IMR-90 (cell line): ENCODE measurements at regions not wholly inside any gene's neighbourhood (a gene's known extent, or its start where the extent isn't known, plus 50 kb on each side); places are given as distances from the start of the nearest gene placed in this dataset.
"Not testable (repeated sequence)": the region's sequence is repeated elsewhere in the genome, so short reads cannot be mapped to it uniquely, and the experiment has no call there.

Experiments
- ATAC-seq: fragments of 200-7000 bp; cut with Tn5 transposase; 2 replicates; pipeline ENCODE4 v1.9.1; 2020; ENCODE audit warnings: low read depth, mild to moderate bottlenecking, moderate library complexity
- BruUV-seq: library from RNA; stranded (reverse); fragments of 400-500 nt; replicated peaks from 2 replicates; lab custom pipeline; 2021; lab: Mats Ljungman, UMichigan
- CTCF ChIA-PET: fragments of 300-600 bp; formaldehyde crosslinking; extraction: SDS; loops from one replicate; lab custom pipeline; 2021; ENCODE audit warnings: antibody characterized with exemption; lab: Yijun Ruan, JAX
- POLR2A ChIA-PET: fragments of 300-600 bp; sonication (Branson Sonifier 250); formaldehyde crosslinking; loops from one replicate; lab custom pipeline; 2022; ENCODE audit warnings: antibody characterized with exemption; ENCODE audit not compliant: unreplicated experiment; lab: Charles Lee
- DNase-seq: peaks from one replicate; pipeline ENCODE4 v3.0.0; 2013
- H2AFZ ChIP-seq: replicated peaks from 2 replicates; pipeline ENCODE3; 2013; ENCODE audit warnings: low read length, mild to moderate bottlenecking; ENCODE audit not compliant: poor library complexity
- H2AK5ac ChIP-seq: 2 replicates; pipeline ENCODE4 v1.6.1; 2013; ENCODE audit warnings: low read depth, low read length, inconsistent platforms
- H2AK9ac ChIP-seq: replicated peaks from 2 replicates; pipeline ENCODE3; 2013; ENCODE audit warnings: mild to moderate bottlenecking, low read depth, low read length, moderate library complexity; ENCODE audit not compliant: poor library complexity
- H2BK120ac ChIP-seq: 2 replicates; pipeline ENCODE4 v1.6.1; 2013; ENCODE audit warnings: low read depth, low read length, inconsistent platforms
- H2BK15ac ChIP-seq: 3 replicates; pipeline ENCODE4 v1.6.1; 2013; ENCODE audit warnings: low read depth, low read length, inconsistent platforms
- H2BK20ac ChIP-seq: 2 replicates; pipeline ENCODE4 v1.6.1; 2013; ENCODE audit warnings: low read depth, mild to moderate bottlenecking, inconsistent platforms, low read length, moderate library complexity
- H2BK5ac ChIP-seq: 2 replicates; pipeline ENCODE4 v1.6.1; 2013; ENCODE audit warnings: mild to moderate bottlenecking, low read depth, low read length, inconsistent platforms; ENCODE audit not compliant: poor library complexity, severe bottlenecking
- H3K14ac ChIP-seq: replicated peaks from 2 replicates; pipeline ENCODE4 v1.6.1; 2013; ENCODE audit warnings: low read depth, low read length, inconsistent platforms
- H3K18ac ChIP-seq: 2 replicates; pipeline ENCODE4 v1.6.1; 2013; ENCODE audit warnings: low read depth, low read length, control low read depth
- H3K23ac ChIP-seq: 2 replicates; pipeline ENCODE4 v1.6.1; 2013; ENCODE audit warnings: low read depth, low read length, inconsistent platforms
- H3K27ac ChIP-seq: 2 replicates; pipeline ENCODE4 v1.5.1; 2013; ENCODE audit warnings: mild to moderate bottlenecking, control low read depth, low read length; ENCODE audit not compliant: insufficient read depth
- H3K27me3 ChIP-seq: 2 replicates; pipeline ENCODE4 v1.6.1; 2013; ENCODE audit warnings: low read length; ENCODE audit not compliant: control insufficient read depth, insufficient read depth
- H3K36me3 ChIP-seq: 2 replicates; pipeline ENCODE4 v1.6.1; 2013; ENCODE audit warnings: low read length, mixed read lengths; ENCODE audit not compliant: control insufficient read depth, insufficient read depth
- H3K4ac ChIP-seq: 2 replicates; pipeline ENCODE4 v1.6.1; 2013; ENCODE audit warnings: low read depth, low read length, inconsistent platforms
- H3K4me1 ChIP-seq: 2 replicates; pipeline ENCODE4 v1.6.1; 2013; ENCODE audit warnings: low read length, mixed read lengths; ENCODE audit not compliant: control insufficient read depth, insufficient read depth
- H3K4me2 ChIP-seq: 2 replicates; pipeline ENCODE4 v1.6.1; 2013; ENCODE audit warnings: low read depth, mild to moderate bottlenecking, control low read depth, low read length, moderate library complexity
- H3K4me3 ChIP-seq: 2 replicates; pipeline ENCODE4 v1.5.1; 2013; ENCODE audit warnings: low read depth, mild to moderate bottlenecking, control low read depth, low read length, moderate library complexity; ENCODE audit not compliant: insufficient read depth
- H3K56ac ChIP-seq: 2 replicates; pipeline ENCODE4 v1.6.1; 2013; ENCODE audit warnings: low read length, inconsistent platforms; ENCODE audit not compliant: insufficient read depth; ENCODE audit errors: extremely low read depth
- H3K79me1 ChIP-seq, 2 experiments: 2 replicates each; pipeline ENCODE4 v1.6.1; 2013; ENCODE audit warnings: low read length in 2 of 2, inconsistent platforms in 1 of 2, low read depth in 1 of 2
- H3K9ac ChIP-seq: 2 replicates; pipeline ENCODE4 v1.6.1; 2013; ENCODE audit warnings: low read depth, low read length, control low read depth
- H3K9me1 ChIP-seq: 2 replicates; pipeline ENCODE4 v1.6.1; 2013; ENCODE audit warnings: low read length, inconsistent platforms; ENCODE audit not compliant: insufficient read depth
- H3K9me3 ChIP-seq: 2 replicates; pipeline ENCODE4 v1.6.1; 2013; ENCODE audit warnings: low read length; ENCODE audit not compliant: control insufficient read depth, insufficient read depth
- H4K20me1 ChIP-seq: 2 replicates; pipeline ENCODE4 v1.6.1; 2013; ENCODE audit warnings: low read length, inconsistent platforms; ENCODE audit not compliant: insufficient read depth
- H4K5ac ChIP-seq: 2 replicates; pipeline ENCODE4 v1.6.1; 2013; ENCODE audit warnings: mild to moderate bottlenecking, low read depth, low read length, control low read depth
- H4K8ac ChIP-seq, 2 experiments: 2 replicates each; pipeline ENCODE4 v1.6.1; 2013; ENCODE audit warnings: low read depth in 2 of 2, low read length in 2 of 2, control low read depth in 1 of 2, inconsistent platforms in 1 of 2
- H4K91ac ChIP-seq: 2 replicates; pipeline ENCODE4 v1.6.1; 2013; ENCODE audit warnings: low read depth, low read length, inconsistent platforms; ENCODE audit not compliant: insufficient read depth
- WGBS, 2 experiments: methylation state at CpG; one replicate each; pipeline versions ENCODE4 v1.1.5 to v1.1.7; 2013; ENCODE audit warnings: missing lambda C conversion rate in 2 of 2; ENCODE audit not compliant: insufficient read length in 1 of 2; ENCODE audit errors: extremely low coverage in 2 of 2; 5-methylcytosine and 5-hydroxymethylcytosine counted together
- dilution Hi-C: fragments of 300-500 bp; cut with HindIII; formaldehyde crosslinking; loops from one replicate; pipeline ENCODE4 v1.14.3; 2018; ENCODE audit warnings: low sequenced_read_pairs; ENCODE audit not compliant: unreplicated experiment
- in situ Hi-C: fragments of 300-500 bp; cut with MboI; formaldehyde crosslinking; loops from 3 replicates; pipeline ENCODE4 v1.14.3; 2019; ENCODE audit warnings: low sequenced_read_pairs, inconsistent platforms, mixed read lengths
- intact Hi-C: fragments of 100-400 bp; cut with micrococcal nuclease; formaldehyde crosslinking; loops from 2 replicates; pipeline ENCODE4 v1.10.0; 2022

DNA sequence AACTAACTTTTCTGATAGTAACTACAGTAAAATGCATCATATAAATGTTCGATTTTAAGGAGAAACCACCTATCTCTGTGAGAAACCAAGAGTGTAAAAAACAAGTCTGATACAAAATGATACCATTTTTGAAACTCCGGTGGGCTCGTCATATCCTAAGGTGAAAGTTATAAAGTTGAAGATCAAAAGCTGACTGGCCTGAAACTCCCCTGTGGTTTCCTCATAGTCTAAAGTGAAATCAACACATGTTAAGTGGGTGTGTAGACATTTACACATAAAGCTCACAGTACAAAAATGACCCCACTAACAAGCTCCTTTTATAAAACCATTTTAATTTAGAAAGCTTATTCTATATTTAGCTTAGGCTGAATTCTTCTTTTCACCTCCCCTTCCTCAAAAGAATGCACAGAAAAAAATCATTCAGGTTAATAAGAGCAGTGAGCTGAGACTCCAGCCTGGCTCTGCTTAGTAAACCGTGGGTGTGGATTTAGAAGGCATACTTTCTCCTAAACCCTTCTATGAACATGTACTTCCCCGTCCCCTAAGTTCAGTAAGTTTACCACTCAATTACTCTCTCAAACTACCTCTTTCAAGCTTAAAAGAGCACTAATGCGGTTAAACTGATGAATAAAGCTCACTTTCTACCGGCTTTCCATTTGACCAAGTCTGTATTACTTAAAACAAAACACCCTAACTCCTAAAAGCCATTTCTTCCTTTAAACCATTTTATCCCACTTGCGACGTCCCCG is 57.9 kb upstream of the GOLGA8N start:
- H2BK20ac ChIP-seq, H3K56ac ChIP-seq, H3K36me3 ChIP-seq, H3K18ac ChIP-seq, H2BK5ac ChIP-seq, DNase-seq, H3K27ac ChIP-seq, H2AK5ac ChIP-seq, H2BK120ac ChIP-seq, POLR2A ChIA-PET, H3K9me1 ChIP-seq, H3K9me3 ChIP-seq, H3K4me2 ChIP-seq, H3K23ac ChIP-seq, H3K4ac ChIP-seq, H2AK9ac ChIP-seq, H4K20me1 ChIP-seq, H4K5ac ChIP-seq, dilution Hi-C loops, H4K91ac ChIP-seq, H3K9ac ChIP-seq, H2BK15ac ChIP-seq, in situ Hi-C loops, H2AFZ ChIP-seq, intact Hi-C loops, ATAC-seq, H3K27me3 ChIP-seq, H3K79me1 ChIP-seq, BruUV-seq, H3K4me1 ChIP-seq, CTCF ChIA-PET, H4K8ac ChIP-seq, H3K4me3 ChIP-seq, H3K14ac ChIP-seq: not testable (repeated sequence)
- no CpG with 5 or more reads among the region's 10 CpGs for WGBS, 2 experiments

DNA sequence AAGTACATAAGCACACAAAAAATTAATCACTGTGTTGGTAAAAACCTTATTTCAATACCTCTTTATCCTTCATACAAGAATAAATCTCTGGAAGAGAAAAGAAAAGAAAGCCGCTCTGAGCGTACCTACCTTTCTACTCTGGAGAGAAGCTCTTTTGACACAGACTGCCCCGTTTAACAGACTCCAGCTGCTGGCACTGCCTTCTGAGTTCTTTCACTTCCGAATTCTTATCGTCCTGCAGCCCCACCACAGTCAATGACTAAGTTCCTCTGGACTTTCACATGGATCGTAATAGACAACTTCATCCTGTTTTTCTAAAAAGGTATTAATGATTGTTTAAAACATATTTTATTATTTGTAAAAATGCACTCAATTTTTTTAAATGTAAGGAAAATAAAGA is 67.5 kb upstream of the GOLGA8O start:
- H2BK5ac ChIP-seq, H4K20me1 ChIP-seq, intact Hi-C loops, H3K56ac ChIP-seq, H3K4me1 ChIP-seq, H4K91ac ChIP-seq, H2AFZ ChIP-seq, H3K4me2 ChIP-seq, H3K36me3 ChIP-seq, H2AK5ac ChIP-seq, H3K23ac ChIP-seq, POLR2A ChIA-PET, H3K9ac ChIP-seq, H4K8ac ChIP-seq, dilution Hi-C loops, DNase-seq, H2BK20ac ChIP-seq, H3K4me3 ChIP-seq, H3K27me3 ChIP-seq, CTCF ChIA-PET, H3K9me3 ChIP-seq, BruUV-seq, H3K27ac ChIP-seq, H2BK15ac ChIP-seq, H3K4ac ChIP-seq, H3K9me1 ChIP-seq, H4K5ac ChIP-seq, H2AK9ac ChIP-seq, H3K79me1 ChIP-seq, in situ Hi-C loops, H3K18ac ChIP-seq, H3K14ac ChIP-seq, H2BK120ac ChIP-seq: not testable (repeated sequence)
- ATAC-seq: peak; percentile 69; the same call in 1 of the 2 replicates
- WGBS, 2 experiments: no CpG with 5 or more reads among the region's 6 CpGs
